ENCODE measurements at regions not wholly inside any gene's neighbourhood (a gene's known extent, or its start where the extent isn't known, plus 50 kb on each side); places are given as distances from the start of the nearest gene placed in this dataset.

- no peak for TF ChIP-seq SMC3 (conservative IDR thresholded peaks at IDR 0.05; ENCODE audit: poor library complexity)
- no peak for TF ChIP-seq REST (IDR thresholded peaks at IDR 0.05; ENCODE audit: borderline replicate concordance)
- TF ChIP-seq POLR2AphosphoS5 (IDR thresholded peaks at IDR 0.05): no peak
- no peak for TF ChIP-seq TAF1 (IDR thresholded peaks at IDR 0.05; ENCODE audit: low read depth)
- peak; percentile 23 for TF ChIP-seq EP300 (conservative IDR thresholded peaks at IDR 0.05; ENCODE audit: poor library complexity, severe bottlenecking)
- TF ChIP-seq RAD21 (conservative IDR thresholded peaks at IDR 0.05): peak; percentile 9
- TF ChIP-seq MXI1 (conservative IDR thresholded peaks at IDR 0.05; ENCODE audit: poor library complexity, severe bottlenecking): no peak
- no peak for TF ChIP-seq EZH2 (IDR thresholded peaks at IDR 0.05; ENCODE audit: borderline replicate concordance, insufficient read depth, low read length, poor library complexity, severe bottlenecking)
- no peak for TF ChIP-seq CTCF (IDR thresholded peaks at IDR 0.05; ENCODE audit: poor library complexity, severe bottlenecking)
- H3K9me2 ChIP-seq (ENCODE audit: insufficient read depth, low read length): no peaks in the 10 kb centered on the region
These were observed 605.8 kb upstream of the NOX3 start for GRCh38 chr6:156061465-156061864.

GRCh38 chr6:156060013-156060412 is 604.4 kb upstream of the NOX3 start:
- Histone ChIP-seq H3K79me2 (replicated peaks; ENCODE audit: insufficient read depth, low read length) (no peaks in the 10 kb centered on the region), H3K36me3 (ENCODE audit: insufficient read depth, low read length) (no peaks in the 10 kb centered on the region), H3K4me2 (ENCODE audit: low read length) (no peak overlapping the region), H4K20me1 (ENCODE audit: insufficient read depth) (no peaks in the 10 kb centered on the region), H3K27ac (ENCODE audit: low read length) (no peak overlapping the region), H3K4me3 (ENCODE audit: low read length) (no peak overlapping the region), H3F3A (ENCODE audit: insufficient read depth, low read length, poor library complexity, severe bottlenecking) (no peaks in the 10 kb centered on the region), H3K9me2 (ENCODE audit: insufficient read depth, low read length) (no peaks in the 10 kb centered on the region), H3K9me3 (ENCODE audit: low read length) (no peaks in the 10 kb centered on the region), H2AFZ (ENCODE audit: low read depth, low read length) (no peak overlapping the region), H3K27me3 (ENCODE audit: insufficient read depth, low read depth, low read length) (no peaks in the 10 kb centered on the region), H3K9ac (ENCODE audit: low read length) (no peak overlapping the region)
- no peak for TF ChIP-seq RAD21 (conservative IDR thresholded peaks at IDR 0.05)
- TF ChIP-seq EP300 (conservative IDR thresholded peaks at IDR 0.05; ENCODE audit: poor library complexity, severe bottlenecking): no peak
- TF ChIP-seq EZH2 (IDR thresholded peaks at IDR 0.05; ENCODE audit: borderline replicate concordance, insufficient read depth, low read length, poor library complexity, severe bottlenecking): no peak
- no peak for TF ChIP-seq REST (IDR thresholded peaks at IDR 0.05; ENCODE audit: borderline replicate concordance)
- no peak for TF ChIP-seq SMC3 (conservative IDR thresholded peaks at IDR 0.05; ENCODE audit: poor library complexity)
- TF ChIP-seq MXI1 (conservative IDR thresholded peaks at IDR 0.05; ENCODE audit: poor library complexity, severe bottlenecking): no peak
- TF ChIP-seq CTCF (IDR thresholded peaks at IDR 0.05; ENCODE audit: poor library complexity, severe bottlenecking): no peak
- no peak for TF ChIP-seq TAF1 (IDR thresholded peaks at IDR 0.05; ENCODE audit: low read depth)
- TF ChIP-seq POLR2AphosphoS5 (IDR thresholded peaks at IDR 0.05): no peak

More at GRCh38 chr6:156061465-156061864, 605.8 kb upstream of the NOX3 start:
- Histone ChIP-seq H2AFZ (ENCODE audit: low read depth, low read length) (no peak overlapping the region), H3K79me2 (replicated peaks; ENCODE audit: insufficient read depth, low read length) (no peaks in the 10 kb centered on the region), H3K4me3 (ENCODE audit: low read length) (no peak overlapping the region), H3K27ac (ENCODE audit: low read length) (no peak overlapping the region), H4K20me1 (ENCODE audit: insufficient read depth) (no peaks in the 10 kb centered on the region), H3K4me2 (ENCODE audit: low read length) (no peak overlapping the region), H3K36me3 (ENCODE audit: insufficient read depth, low read length) (no peaks in the 10 kb centered on the region), H3F3A (ENCODE audit: insufficient read depth, low read length, poor library complexity, severe bottlenecking) (no peaks in the 10 kb centered on the region), H3K9me3 (ENCODE audit: low read length) (no peaks in the 10 kb centered on the region), H3K27me3 (ENCODE audit: insufficient read depth, low read depth, low read length) (no peaks in the 10 kb centered on the region), H3K9ac (ENCODE audit: low read length) (no peak overlapping the region)

Data from neural cell (in vitro differentiated cells).